HEK293T (cell line): ENCODE measurements at regions not wholly inside any gene's neighbourhood (a gene's known extent, or its start where the extent isn't known, plus 50 kb on each side); places are given as distances from the start of the nearest gene placed in this dataset.

ENCODE experiments used
- CTCF ChIA-PET: fragments of 350-600 bp; formaldehyde crosslinking; extraction: SDS; loops from one replicate; lab custom pipeline; 2021; ENCODE audit warnings: antibody characterized with exemption, inconsistent platforms; lab: Yijun Ruan, JAX
- POLR2A ChIA-PET: fragments of 350-600 bp; formaldehyde crosslinking; extraction: SDS; loops from one replicate; lab custom pipeline; 2020; ENCODE audit warnings: antibody characterized with exemption, inconsistent platforms; lab: Yijun Ruan, JAX
- DNase-seq: peaks from one replicate; pipeline ENCODE4 v3.0.0; 2012; ENCODE audit warnings: mixed read lengths; ENCODE audit errors: extremely low spot score
- ARNT ChIP-seq: fragments of 450-650 bp; IDR thresholded peaks from 2 replicates; pipeline ENCODE4 v1.6.1; 2017; ENCODE audit warnings: mild to moderate bottlenecking
- BHLHE40 ChIP-seq: fragments of 450-650 bp; IDR thresholded peaks from 2 replicates; pipeline ENCODE4 v1.6.1; 2016; ENCODE audit warnings: mild to moderate bottlenecking, moderate library complexity, borderline replicate concordance
- CTBP1 ChIP-seq: fragments of 450-650 bp; IDR thresholded peaks from 2 replicates; pipeline ENCODE4 v1.6.1; 2016; ENCODE audit warnings: borderline replicate concordance
- ELF4 ChIP-seq: fragments of 450-650 bp; IDR thresholded peaks from 2 replicates; pipeline ENCODE4 v1.6.1; 2017; ENCODE audit warnings: antibody characterized with exemption
- FOXA1 ChIP-seq: fragments of 450-650 bp; IDR thresholded peaks from 2 replicates; pipeline ENCODE4 v1.6.1; 2016; ENCODE audit warnings: mild to moderate bottlenecking
- FOXK2 ChIP-seq: fragments of 450-650 bp; IDR thresholded peaks from 2 replicates; pipeline ENCODE4 v1.6.1; 2016; ENCODE audit warnings: mild to moderate bottlenecking
- FOXM1 ChIP-seq: fragments of 450-650 bp; IDR thresholded peaks from 2 replicates; pipeline ENCODE4 v1.6.1; 2017; ENCODE audit warnings: mild to moderate bottlenecking, borderline replicate concordance
- HDGF ChIP-seq: fragments of 450-650 bp; IDR thresholded peaks from 2 replicates; pipeline ENCODE4 v1.6.1; 2017; ENCODE audit warnings: antibody characterized with exemption, borderline replicate concordance
- L3MBTL2 ChIP-seq: fragments of 450-650 bp; conservative IDR thresholded peaks from 2 replicates; pipeline ENCODE4 v1.6.1; 2016; ENCODE audit warnings: mild to moderate bottlenecking
- LEF1 ChIP-seq: fragments of 450-650 bp; IDR thresholded peaks from 2 replicates; pipeline ENCODE4 v1.6.1; 2017; ENCODE audit warnings: mild to moderate bottlenecking, borderline replicate concordance
- NFRKB ChIP-seq: fragments of 450-650 bp; IDR thresholded peaks from 2 replicates; pipeline ENCODE4 v1.6.1; 2016; ENCODE audit warnings: mild to moderate bottlenecking, moderate library complexity
- SP1 ChIP-seq: fragments of 450-650 bp; IDR thresholded peaks from 2 replicates; pipeline ENCODE4 v1.6.1; 2017
- SUZ12 ChIP-seq: fragments of 450-650 bp; IDR thresholded peaks from 2 replicates; pipeline ENCODE4 v1.6.1; 2016; ENCODE audit warnings: mild to moderate bottlenecking
- TARDBP ChIP-seq: fragments of 450-650 bp; IDR thresholded peaks from 2 replicates; pipeline ENCODE4 v1.6.1; 2016
- ZNF384 ChIP-seq: fragments of 450-650 bp; IDR thresholded peaks from 2 replicates; pipeline ENCODE4 v1.6.1; 2016
- TF ChIP-seq, protein P1 (sequence below): fragments of 450-650 bp; IDR thresholded peaks from 2 replicates; pipeline ENCODE4 v1.6.1; 2016

DNA sequence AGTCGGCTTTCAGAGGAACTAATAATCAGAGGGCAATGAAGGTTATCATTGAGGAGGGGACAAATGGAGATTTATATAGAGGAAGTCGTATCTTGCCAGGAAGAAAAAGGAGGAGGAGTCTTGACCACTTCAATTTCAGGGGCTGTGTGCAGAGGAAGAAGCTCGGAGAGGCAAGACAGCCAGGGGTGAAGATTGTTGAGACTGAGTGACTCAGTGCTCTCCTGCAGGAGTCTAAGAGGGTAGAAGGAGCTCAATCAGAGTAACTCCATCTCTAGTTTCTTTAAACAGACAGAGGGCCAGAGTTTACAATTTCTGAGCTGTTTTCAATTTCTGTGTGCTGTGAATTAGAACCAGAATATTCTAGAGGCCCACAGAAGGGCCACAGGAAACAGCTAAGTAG is 439.3 kb upstream of the PRICKLE1 start:
- DNase-seq: no peak
- ChIA-PET CTCF (no interaction called here), POLR2A (no interaction called here)
- no peak for TF ChIP-seq L3MBTL2
- TF ChIP-seq SP1: no peak
- TF ChIP-seq SUZ12: no peak
- TF ChIP-seq ELF4: no peak
- no peak for TF ChIP-seq TARDBP
- TF ChIP-seq, protein P1, sequence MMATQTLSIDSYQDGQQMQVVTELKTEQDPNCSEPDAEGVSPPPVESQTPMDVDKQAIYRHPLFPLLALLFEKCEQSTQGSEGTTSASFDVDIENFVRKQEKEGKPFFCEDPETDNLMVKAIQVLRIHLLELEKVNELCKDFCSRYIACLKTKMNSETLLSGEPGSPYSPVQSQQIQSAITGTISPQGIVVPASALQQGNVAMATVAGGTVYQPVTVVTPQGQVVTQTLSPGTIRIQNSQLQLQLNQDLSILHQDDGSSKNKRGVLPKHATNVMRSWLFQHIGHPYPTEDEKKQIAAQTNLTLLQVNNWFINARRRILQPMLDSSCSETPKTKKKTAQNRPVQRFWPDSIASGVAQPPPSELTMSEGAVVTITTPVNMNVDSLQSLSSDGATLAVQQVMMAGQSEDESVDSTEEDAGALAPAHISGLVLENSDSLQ: no peak
- no peak for TF ChIP-seq FOXM1
- no peak for TF ChIP-seq HDGF
- no peak for TF ChIP-seq BHLHE40
- TF ChIP-seq FOXK2: no peak

DNA sequence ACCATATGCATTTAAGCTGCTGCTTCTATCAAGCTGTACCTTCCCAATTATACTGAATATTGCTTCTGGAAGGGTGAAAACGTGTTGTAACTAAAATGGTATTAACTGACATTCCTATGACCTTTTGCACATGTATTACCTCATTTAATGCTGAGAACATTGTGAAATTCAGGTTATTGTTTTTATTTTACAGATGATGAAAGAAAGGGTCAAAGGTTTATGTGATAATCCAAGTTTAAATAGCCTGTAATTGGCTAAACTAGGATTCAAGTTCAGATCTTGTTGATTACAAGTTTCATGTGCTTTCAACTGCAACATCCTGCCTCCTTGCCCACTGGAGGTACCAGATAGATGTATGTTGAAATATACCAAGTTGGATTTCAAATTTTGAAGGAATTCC is 433.3 kb upstream of the PRICKLE1 start:
- no peak for DNase-seq
- CTCF ChIA-PET: no interaction called here
- POLR2A ChIA-PET: no interaction called here
- TF ChIP-seq CTBP1 (no peak), SUZ12 (no peak), HDGF (no peak)

DNA sequence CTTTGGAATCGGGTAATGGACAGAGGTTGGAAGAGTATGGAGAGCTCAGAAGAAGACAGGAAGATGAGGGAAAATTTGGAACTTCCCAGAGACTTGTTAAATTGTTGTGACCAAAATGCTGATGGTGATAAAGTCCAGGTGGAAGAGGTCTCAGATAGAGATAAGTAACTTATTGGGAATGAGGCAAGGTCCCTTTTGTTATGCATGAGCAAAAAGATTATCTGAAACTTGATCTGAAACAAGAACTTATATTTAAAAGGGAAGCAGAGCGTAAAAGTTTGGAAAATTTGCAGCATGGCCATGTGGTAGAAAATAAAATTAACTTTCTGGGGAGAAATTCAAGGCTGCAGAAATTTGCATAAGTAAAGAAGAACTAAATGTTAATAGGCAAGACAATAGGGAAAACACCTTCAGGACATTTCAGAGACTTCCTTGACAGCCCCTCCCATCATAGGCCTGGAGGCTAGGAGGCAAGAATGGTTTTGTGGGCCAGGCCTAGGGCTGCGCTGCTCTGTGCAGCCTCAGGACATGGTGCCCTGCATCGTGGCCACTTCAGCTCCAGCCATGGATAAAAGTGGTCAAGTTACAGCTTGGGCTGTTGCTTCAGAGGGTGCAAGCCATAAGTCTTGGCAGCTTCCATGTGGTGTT is 425.7 kb upstream of the PRICKLE1 start:
- POLR2A ChIA-PET: no interaction called here

DNA sequence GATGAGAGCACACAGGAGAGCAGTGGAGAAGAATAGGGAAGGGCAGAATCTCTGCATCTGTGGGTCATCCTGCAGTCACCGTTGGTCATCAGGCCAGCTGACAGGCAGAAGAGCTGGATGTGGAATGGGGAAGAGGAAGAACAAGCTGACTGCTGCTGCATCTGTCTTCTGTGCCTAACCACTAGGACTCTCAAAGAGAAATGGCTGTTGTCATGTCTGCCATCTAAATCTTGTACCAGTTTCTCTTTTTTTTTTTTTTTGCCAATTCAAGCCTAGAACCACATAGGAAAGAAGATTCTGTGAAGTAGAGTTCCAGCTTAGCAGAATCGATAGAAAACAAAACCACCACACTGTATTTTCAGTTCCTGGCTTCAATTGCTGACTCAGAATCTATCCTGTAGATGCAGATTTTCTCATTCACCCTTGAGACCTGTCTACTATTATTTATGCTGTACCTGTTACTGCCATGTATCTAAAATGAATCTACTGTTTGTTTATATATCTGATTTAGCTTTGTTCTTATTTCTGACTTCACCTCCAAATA is 421.9 kb upstream of the PRICKLE1 start:
- TF ChIP-seq ZNF384: no peak
- no peak for TF ChIP-seq FOXA1
- TF ChIP-seq, protein P1: no peak
- TF ChIP-seq FOXK2: no peak
- no peak for TF ChIP-seq HDGF
- no peak for TF ChIP-seq FOXM1
- no peak for TF ChIP-seq CTBP1
- no peak for TF ChIP-seq L3MBTL2
- no peak for TF ChIP-seq SUZ12
- TF ChIP-seq NFRKB: no peak
- TF ChIP-seq SP1: no peak
- no peak for TF ChIP-seq ELF4
- no peak for TF ChIP-seq BHLHE40
- ChIA-PET POLR2A (no interaction called here), CTCF (no interaction called here)
- DNase-seq: no peak

More for the DNA sequence above, 425.7 kb upstream of the PRICKLE1 start:
- TF ChIP-seq FOXA1 (no peak), ELF4 (no peak), TARDBP (no peak), ZNF384 (no peak), SUZ12 (no peak)
- CTCF ChIA-PET: no interaction called here
- DNase-seq: no peak

DNA sequence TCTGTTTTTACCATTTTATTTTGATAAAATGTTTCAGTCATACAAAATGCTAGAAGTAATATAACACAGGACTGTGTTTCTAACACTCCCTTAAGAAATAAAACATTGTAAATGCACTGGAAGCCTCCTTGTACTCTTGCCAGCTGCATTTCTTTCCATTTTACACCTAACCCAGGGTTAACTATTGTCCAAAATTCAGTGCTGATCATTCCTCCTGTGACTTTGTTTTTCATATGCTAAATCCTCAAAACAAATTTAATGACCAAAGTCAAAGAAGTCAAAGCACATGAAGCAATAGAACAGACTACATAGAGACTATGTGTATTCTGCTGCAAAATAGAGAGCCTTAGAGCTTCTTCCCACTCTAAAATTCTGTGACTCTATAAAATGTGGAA is 420.3 kb upstream of the PRICKLE1 start:
- ChIA-PET CTCF (no interaction called here), POLR2A (no interaction called here)
- no peak for TF ChIP-seq ARNT
- no peak for TF ChIP-seq BHLHE40
- no peak for TF ChIP-seq ZNF384
- TF ChIP-seq ELF4: no peak
- TF ChIP-seq CTBP1: no peak
- TF ChIP-seq FOXA1: no peak
- TF ChIP-seq HDGF: no peak
- DNase-seq: no peak

DNA sequence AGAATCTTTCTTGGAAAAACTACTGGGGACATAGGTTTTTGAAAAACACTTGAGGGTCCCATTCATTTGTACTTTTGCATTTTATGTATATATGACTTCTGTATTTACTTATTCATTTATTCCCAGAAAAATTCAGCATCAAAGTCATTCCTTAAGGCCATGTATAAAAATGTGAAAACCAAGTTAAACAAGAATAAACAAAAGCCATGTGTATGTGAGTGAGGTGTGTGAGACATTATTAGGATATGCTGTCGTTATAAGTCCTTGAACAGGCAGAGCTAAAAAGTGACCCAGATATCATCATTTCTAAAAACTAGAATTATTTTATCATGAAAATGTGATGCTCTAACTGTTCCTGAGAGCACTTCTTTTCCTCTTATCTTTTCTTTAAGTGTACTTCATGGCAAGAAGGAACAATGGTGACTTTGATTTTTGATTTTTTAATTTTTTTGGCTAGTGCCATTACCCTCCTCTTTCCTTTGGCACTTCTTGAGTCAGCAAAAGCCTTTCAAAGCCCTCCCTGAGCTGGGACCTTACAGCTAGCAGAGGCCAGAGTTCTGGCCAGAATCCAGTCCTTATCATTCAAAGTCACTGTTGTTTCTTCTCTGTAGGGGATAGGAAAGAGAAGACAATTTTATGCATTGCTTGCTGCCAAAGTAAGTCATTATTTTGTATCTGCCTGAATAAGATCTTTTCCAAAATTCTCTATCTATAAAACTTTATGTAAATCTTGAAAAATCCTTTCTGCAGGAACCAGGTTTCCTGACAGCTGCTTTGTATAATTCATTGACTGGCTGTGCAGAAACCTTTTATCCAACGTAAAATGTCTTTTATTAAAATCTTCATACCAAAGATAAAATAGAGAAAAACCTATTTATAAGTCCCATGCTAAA is 419.7 kb upstream of the PRICKLE1 start:
- no peak for TF ChIP-seq ARNT
- TF ChIP-seq HDGF: no peak
- no peak for TF ChIP-seq NFRKB
- TF ChIP-seq, protein P1: no peak
- no peak for TF ChIP-seq SP1
- no peak for TF ChIP-seq ELF4
- no peak for TF ChIP-seq LEF1
- TF ChIP-seq FOXA1: no peak
- no peak for TF ChIP-seq L3MBTL2
- no peak for TF ChIP-seq SUZ12
- TF ChIP-seq BHLHE40: no peak
- TF ChIP-seq TARDBP: no peak
- TF ChIP-seq CTBP1: no peak
- TF ChIP-seq FOXK2: no peak
- no peak for TF ChIP-seq ZNF384
- no peak for TF ChIP-seq FOXM1
- DNase-seq: no peak
- POLR2A ChIA-PET: no interaction called here
- CTCF ChIA-PET: no interaction called here
